ENCODE measurements at regions not wholly inside any gene's neighbourhood (a gene's known extent, or its start where the extent isn't known, plus 50 kb on each side); places are given as distances from the start of the nearest gene placed in this dataset.

- TF ChIP-seq CTCF (IDR thresholded peaks at IDR 0.05; ENCODE audit: poor library complexity, severe bottlenecking) (no peak), EP300 (conservative IDR thresholded peaks at IDR 0.05; ENCODE audit: poor library complexity, severe bottlenecking) (no peak), EZH2 (IDR thresholded peaks at IDR 0.05; ENCODE audit: borderline replicate concordance, insufficient read depth, low read length, poor library complexity, severe bottlenecking) (no peak)
Observed at GRCh38 chr18:10301831-10302483, 152.5 kb upstream of the APCDD1 start.
